ENCODE measurements at regions not wholly inside any gene's neighbourhood (a gene's known extent, or its start where the extent isn't known, plus 50 kb on each side); places are given as distances from the start of the nearest gene placed in this dataset.

GRCh38 chr22:27197618-27198017, 540.2 kb downstream of the MIAT start:
- H3K4me3 ChIP-seq (ENCODE audit: low read depth, low read length) = no peak overlapping the region
- no peaks in the 10 kb centered on the region for H3K36me3 ChIP-seq (ENCODE audit: control insufficient read depth, insufficient read depth, low read length)
- H3K27me3 ChIP-seq (ENCODE audit: control insufficient read depth, insufficient read depth, low read length) = no peaks in the 10 kb centered on the region
- no peak for DNase-seq (ENCODE audit: low read depth)
- no peak for TF ChIP-seq CTCF (IDR thresholded peaks at IDR 0.05; ENCODE audit: insufficient read depth, low read length, poor library complexity, severe bottlenecking)

- no peak overlapping the region for H3K4me3 ChIP-seq (ENCODE audit: low read depth, low read length)
- H3K27me3 ChIP-seq (ENCODE audit: control insufficient read depth, insufficient read depth, low read length) = no peaks in the 10 kb centered on the region
- DNase-seq (ENCODE audit: low read depth) = no peak
- TF ChIP-seq CTCF (IDR thresholded peaks at IDR 0.05; ENCODE audit: insufficient read depth, low read length, poor library complexity, severe bottlenecking) = no peak
- no peaks in the 10 kb centered on the region for H3K36me3 ChIP-seq (ENCODE audit: control insufficient read depth, insufficient read depth, low read length)
These were observed 541.2 kb downstream of the MIAT start for GRCh38 chr22:27198518-27199035.

GRCh38 chr22:27199354-27199753, 542.0 kb downstream of the MIAT start:
- no peak for TF ChIP-seq CTCF (IDR thresholded peaks at IDR 0.05; ENCODE audit: insufficient read depth, low read length, poor library complexity, severe bottlenecking)
- no peak for DNase-seq (ENCODE audit: low read depth)
- Histone ChIP-seq H3K4me3 (ENCODE audit: low read depth, low read length) (no peak overlapping the region), H3K36me3 (ENCODE audit: control insufficient read depth, insufficient read depth, low read length) (no peaks in the 10 kb centered on the region), H3K27me3 (ENCODE audit: control insufficient read depth, insufficient read depth, low read length) (no peaks in the 10 kb centered on the region)

GRCh38 chr22:27201276-27201675, 543.9 kb downstream of the MIAT start:
- no peaks in the 10 kb centered on the region for H3K27me3 ChIP-seq (ENCODE audit: control insufficient read depth, insufficient read depth, low read length)
- H3K4me3 ChIP-seq (ENCODE audit: low read depth, low read length) = no peak overlapping the region
- TF ChIP-seq CTCF (IDR thresholded peaks at IDR 0.05; ENCODE audit: insufficient read depth, low read length, poor library complexity, severe bottlenecking) = no peak
- H3K36me3 ChIP-seq (ENCODE audit: control insufficient read depth, insufficient read depth, low read length) = no peaks in the 10 kb centered on the region
- DNase-seq (ENCODE audit: low read depth) = no peak

- H3K4me3 ChIP-seq (ENCODE audit: low read depth, low read length) = no peak overlapping the region
- DNase-seq (ENCODE audit: low read depth) = no peak
These were observed 544.4 kb downstream of the MIAT start for GRCh38 chr22:27201741-27202140.

More at GRCh38 chr22:27201741-27202140, 544.4 kb downstream of the MIAT start:
- no peaks in the 10 kb centered on the region for H3K27me3 ChIP-seq (ENCODE audit: control insufficient read depth, insufficient read depth, low read length)
- no peak for TF ChIP-seq CTCF (IDR thresholded peaks at IDR 0.05; ENCODE audit: insufficient read depth, low read length, poor library complexity, severe bottlenecking)
- H3K36me3 ChIP-seq (ENCODE audit: control insufficient read depth, insufficient read depth, low read length) = no peaks in the 10 kb centered on the region

Data from kidney epithelial cell (primary cell).